Epithelial cell of esophagus (primary cell): ENCODE measurements at regions not wholly inside any gene's neighbourhood (a gene's known extent, or its start where the extent isn't known, plus 50 kb on each side); places are given as distances from the start of the nearest gene placed in this dataset.

Source experiments
- DNase-seq: peaks from one replicate; pipeline ENCODE4 v3.0.0; 2010; ENCODE audit warnings: low read depth
- H3K4me3 ChIP-seq: 2 replicates; pipeline ENCODE4 v1.5.1; 2011; ENCODE audit warnings: mild to moderate bottlenecking, low read length, control low read depth
- CTCF ChIP-seq: IDR thresholded peaks from 2 replicates; pipeline ENCODE4 v1.5.1; 2011; ENCODE audit warnings: low read depth, mild to moderate bottlenecking, low read length, control low read depth, inconsistent platforms; ENCODE audit not compliant: insufficient read depth; ENCODE audit errors: missing control alignments

GRCh38 chr3:56902468-56903160, 100.9 kb upstream of the ARHGEF3 start:
- DNase-seq: no peak
- no peak for TF ChIP-seq CTCF

GRCh38 chr3:56900801-56901200, 99.1 kb upstream of the ARHGEF3 start:
- no peak for TF ChIP-seq CTCF
- H3K4me3 ChIP-seq: no peak overlapping the region
- DNase-seq: no peak

More at GRCh38 chr3:56902468-56903160, 100.9 kb upstream of the ARHGEF3 start:
- H3K4me3 ChIP-seq: no peak overlapping the region

- no peak for TF ChIP-seq CTCF
- DNase-seq: no peak
- H3K4me3 ChIP-seq: no peak overlapping the region
Measured at GRCh38 chr3:56899851-56900250, 98.1 kb upstream of the ARHGEF3 start.

- no peak overlapping the region for H3K4me3 ChIP-seq
- no peak for DNase-seq
- TF ChIP-seq CTCF: no peak
Measured at GRCh38 chr3:56899078-56899477, 97.3 kb upstream of the ARHGEF3 start.

- no peak for TF ChIP-seq CTCF
- DNase-seq: no peak
- no peak overlapping the region for H3K4me3 ChIP-seq
Measured at GRCh38 chr3:56896357-56896756, 94.6 kb upstream of the ARHGEF3 start.

- no peak for TF ChIP-seq CTCF
- no peak overlapping the region for H3K4me3 ChIP-seq
- DNase-seq: peak; percentile 29
Measured at GRCh38 chr3:56894881-56895431, 93.2 kb upstream of the ARHGEF3 start.

- TF ChIP-seq CTCF: no peak
- no peak for DNase-seq
- H3K4me3 ChIP-seq: no peak overlapping the region
Measured at GRCh38 chr3:56890448-56891091, 88.8 kb upstream of the ARHGEF3 start.
